Epithelial cell of esophagus (primary cell): ENCODE measurements at regions not wholly inside any gene's neighbourhood (a gene's known extent, or its start where the extent isn't known, plus 50 kb on each side); places are given as distances from the start of the nearest gene placed in this dataset.

Experiments
- DNase-seq: peaks from one replicate; pipeline ENCODE4 v3.0.0; 2010; ENCODE audit warnings: low read depth
- H3K4me3 ChIP-seq: 2 replicates; pipeline ENCODE4 v1.5.1; 2011; ENCODE audit warnings: mild to moderate bottlenecking, low read length, control low read depth
- CTCF ChIP-seq: IDR thresholded peaks from 2 replicates; pipeline ENCODE4 v1.5.1; 2011; ENCODE audit warnings: low read depth, mild to moderate bottlenecking, low read length, control low read depth, inconsistent platforms; ENCODE audit not compliant: insufficient read depth; ENCODE audit errors: missing control alignments

- no peak for DNase-seq
Observed at GRCh38 chr14:54346257-54346656, 50.5 kb upstream of the CDKN3 start.

More at GRCh38 chr14:54346257-54346656, 50.5 kb upstream of the CDKN3 start:
- H3K4me3 ChIP-seq, result no peak overlapping the region
- no peak for TF ChIP-seq CTCF
